GM23248 (cell line): ENCODE measurements at regions not wholly inside any gene's neighbourhood (a gene's known extent, or its start where the extent isn't known, plus 50 kb on each side); places are given as distances from the start of the nearest gene placed in this dataset.

Source experiments
- DNase-seq: peaks from one replicate; pipeline ENCODE4 v3.0.0-alpha.2; 2015
- H2AFZ ChIP-seq: fragments of 200-600 bp; sonication (generic); 2 replicates; pipeline ENCODE4 v1.6.1; 2016; ENCODE audit warnings: antibody characterized with exemption
- H3F3A ChIP-seq: fragments of 200-600 bp; sonication (generic); 2 replicates; pipeline ENCODE4 v1.6.1; 2016; ENCODE audit warnings: mild to moderate bottlenecking, antibody characterized with exemption, mixed run types; ENCODE audit not compliant: insufficient read depth
- H3K27ac ChIP-seq: fragments of 200-600 bp; sonication (generic); 2 replicates; pipeline ENCODE4 v1.5.1; 2016; ENCODE audit warnings: mild to moderate bottlenecking
- H3K27me3 ChIP-seq: fragments of 200-600 bp; sonication (generic); replicated peaks from 2 replicates; pipeline ENCODE4 v1.6.1; 2016; ENCODE audit warnings: mild to moderate bottlenecking; ENCODE audit not compliant: insufficient read depth
- H3K36me3 ChIP-seq: fragments of 200-600 bp; sonication (generic); 2 replicates; pipeline ENCODE4 v1.6.1; 2016; ENCODE audit warnings: low read depth, mild to moderate bottlenecking
- H3K4me1 ChIP-seq: fragments of 200-600 bp; sonication (generic); 2 replicates; pipeline ENCODE4 v1.6.1; 2016; ENCODE audit warnings: mild to moderate bottlenecking; ENCODE audit not compliant: insufficient read depth
- H3K4me2 ChIP-seq: fragments of 200-600 bp; sonication (generic); one replicate; pipeline ENCODE4 v1.6.1; 2016; ENCODE audit warnings: mild to moderate bottlenecking; ENCODE audit not compliant: unreplicated experiment
- H3K4me3 ChIP-seq: fragments of 200-600 bp; sonication (generic); 2 replicates; pipeline ENCODE4 v1.5.1; 2016; ENCODE audit warnings: mild to moderate bottlenecking
- H3K79me2 ChIP-seq: fragments of 200-600 bp; sonication (generic); 2 replicates; pipeline ENCODE4 v1.6.1; 2016; ENCODE audit warnings: mild to moderate bottlenecking; ENCODE audit not compliant: insufficient read depth
- H3K9ac ChIP-seq: fragments of 200-600 bp; sonication (generic); 2 replicates; pipeline ENCODE4 v1.6.1; 2016; ENCODE audit warnings: mild to moderate bottlenecking
- H3K9me2 ChIP-seq: fragments of 200-600 bp; sonication (generic); 2 replicates; pipeline ENCODE4 v1.6.1; 2016; ENCODE audit warnings: mixed run types, mild to moderate bottlenecking, moderate library complexity; ENCODE audit not compliant: insufficient read depth
- H3K9me3 ChIP-seq: fragments of 200-600 bp; sonication (generic); one replicate; pipeline ENCODE4 v1.6.1; 2017; ENCODE audit warnings: low read depth
- H4K20me1 ChIP-seq: fragments of 200-600 bp; sonication (generic); 2 replicates; pipeline ENCODE4 v1.6.0; 2016; ENCODE audit not compliant: insufficient read depth
- EZH2 ChIP-seq: fragments of 200-600 bp; sonication (generic); IDR thresholded peaks from 2 replicates; pipeline ENCODE4 v1.6.1; 2018; ENCODE audit warnings: antibody characterized with exemption, mild to moderate bottlenecking; ENCODE audit not compliant: insufficient read depth, poor library complexity, severe bottlenecking
- EZH2phosphoT487 ChIP-seq: fragments of 200-600 bp; sonication (generic); IDR thresholded peaks from 2 replicates; pipeline ENCODE4 v1.6.1; 2018; ENCODE audit warnings: antibody characterized with exemption, moderate library complexity, mild to moderate bottlenecking, low read depth; ENCODE audit not compliant: insufficient read depth
- WGBS, 2 experiments: methylation state at CpG; one replicate each; pipeline ENCODE4 v1.1.6; 2015 to 2017; ENCODE audit warnings: low lambda C conversion rate in 2 of 2, low coverage in 1 of 2; ENCODE audit errors: missing lambda C conversion rate in 2 of 2; 5-methylcytosine and 5-hydroxymethylcytosine counted together
- in situ Hi-C: fragments of 300-500 bp; cut with MboI; formaldehyde crosslinking; loops from 2 replicates; pipeline ENCODE4 v1.15.0; 2020

DNA sequence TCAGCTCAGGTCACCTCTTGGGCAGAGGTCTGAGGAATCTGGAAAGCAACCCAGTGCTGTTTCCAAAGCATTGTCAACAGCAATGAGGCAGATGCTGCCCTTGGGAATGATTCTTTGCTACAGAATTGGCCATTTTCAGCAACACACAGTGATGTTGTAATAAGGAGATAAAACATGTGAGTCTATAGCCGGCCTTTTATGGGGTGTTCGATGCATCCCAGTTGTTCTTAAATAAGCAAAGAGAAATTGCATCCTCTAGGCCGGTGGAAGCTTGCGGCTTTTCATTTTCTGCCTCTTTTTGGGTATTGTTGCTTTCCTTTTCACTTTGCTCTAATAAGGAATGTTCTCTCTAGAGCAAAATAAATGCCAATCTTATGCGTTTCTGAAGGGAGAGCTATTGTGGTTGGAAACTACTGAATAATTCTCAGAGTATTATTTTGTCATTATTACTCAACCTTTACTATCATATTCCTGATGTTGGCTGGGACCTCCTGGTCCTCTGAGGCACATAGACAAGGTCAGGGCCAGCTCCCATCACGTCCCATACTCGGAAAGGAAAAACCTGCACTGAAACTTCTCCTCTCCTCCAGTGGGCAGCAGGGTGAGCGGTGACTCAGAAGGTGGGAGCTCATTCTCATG is 214.2 kb downstream of the CDH26 start:
- Histone ChIP-seq H3K4me2 (no peak overlapping the region), H3K4me1 (no peaks in the 10 kb centered on the region), H3K27me3 (no peaks in the 10 kb centered on the region), H3F3A (no peaks in the 10 kb centered on the region), H3K79me2 (no peaks in the 10 kb centered on the region), H3K9me2 (no peaks in the 10 kb centered on the region), H3K27ac (no peak overlapping the region), H3K4me3 (no peak overlapping the region), H4K20me1 (no peaks in the 10 kb centered on the region), H3K36me3 (no peaks in the 10 kb centered on the region), H3K9ac (no peak overlapping the region), H3K9me3 (no peaks in the 10 kb centered on the region), H2AFZ (no peak overlapping the region)
- TF ChIP-seq EZH2, result no peak
- no peak for TF ChIP-seq EZH2phosphoT487
- in situ Hi-C loops, result no loop called here
- WGBS, 2 experiments, result 41 to 44% methylated on average over 8 of the region's 8 CpGs
- DNase-seq, result peak; percentile 22

GRCh38 chr20:60177080-60177479 is 218.9 kb downstream of the CDH26 start:
- Histone ChIP-seq H3K4me3 (no peak overlapping the region), H3K27me3 (no peaks in the 10 kb centered on the region), H2AFZ (no peak overlapping the region), H3K9me3 (no peaks in the 10 kb centered on the region), H4K20me1 (no peaks in the 10 kb centered on the region), H3K9me2 (no peaks in the 10 kb centered on the region), H3K27ac (no peak overlapping the region), H3K79me2 (no peaks in the 10 kb centered on the region), H3K36me3 (no peaks in the 10 kb centered on the region), H3F3A (no peaks in the 10 kb centered on the region), H3K4me1 (no peaks in the 10 kb centered on the region), H3K9ac (no peak overlapping the region), H3K4me2 (no peak overlapping the region)
- TF ChIP-seq EZH2phosphoT487 (no peak), EZH2 (no peak)
- in situ Hi-C loops, result no loop called here
- no peak for DNase-seq
- 41 to 47% methylated on average over 5 of the region's 5 CpGs for WGBS, 2 experiments

DNA sequence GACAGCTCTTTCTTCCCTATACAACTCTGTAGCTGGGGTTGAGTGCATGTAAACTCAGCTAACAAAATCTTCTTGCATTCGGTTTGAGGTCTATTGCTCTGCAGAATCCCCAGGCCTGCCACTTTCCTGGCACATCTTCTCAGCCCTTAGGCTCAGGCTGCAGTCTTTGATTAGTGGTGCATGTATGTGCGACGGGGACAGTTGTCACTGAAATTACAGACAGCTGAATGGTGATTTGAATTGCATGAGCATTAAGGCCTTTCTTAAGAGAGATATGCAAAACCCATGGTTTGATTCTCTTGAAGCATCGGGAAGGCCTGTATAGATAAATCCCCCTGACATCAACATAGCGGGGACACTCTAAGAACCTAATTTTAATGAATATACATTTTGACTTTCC is 222.8 kb downstream of the CDH26 start:
- no peak overlapping the region for H3K4me2 ChIP-seq
- H3K27ac ChIP-seq, result no peak overlapping the region
- no peak for DNase-seq
- no peak overlapping the region for H3K9ac ChIP-seq
- no peaks in the 10 kb centered on the region for H3F3A ChIP-seq
- H3K36me3 ChIP-seq, result no peaks in the 10 kb centered on the region
- no peaks in the 10 kb centered on the region for H3K27me3 ChIP-seq
- H2AFZ ChIP-seq, result no peak overlapping the region
- no peaks in the 10 kb centered on the region for H3K79me2 ChIP-seq
- H3K9me3 ChIP-seq, result no peaks in the 10 kb centered on the region
- no peaks in the 10 kb centered on the region for H4K20me1 ChIP-seq
- TF ChIP-seq EZH2, result no peak
- no peak for TF ChIP-seq EZH2phosphoT487
- H3K4me3 ChIP-seq, result no peak overlapping the region
- H3K9me2 ChIP-seq, result no peaks in the 10 kb centered on the region
- in situ Hi-C loops, result no loop called here
- WGBS, 2 experiments, result 59 to 60% methylated on average over 5 of the region's 5 CpGs
- H3K4me1 ChIP-seq, result no peaks in the 10 kb centered on the region

- no peaks in the 10 kb centered on the region for H4K20me1 ChIP-seq
- DNase-seq, result no peak
- TF ChIP-seq EZH2 (no peak), EZH2phosphoT487 (no peak)
- no peaks in the 10 kb centered on the region for H3K9me2 ChIP-seq
- no peak overlapping the region for H3K9ac ChIP-seq
- H3K4me2 ChIP-seq, result no peak overlapping the region
- WGBS, 2 experiments, result 35 to 55% methylated on average over 4 of the region's 4 CpGs
- H3K79me2 ChIP-seq, result no peaks in the 10 kb centered on the region
- no peaks in the 10 kb centered on the region for H3K9me3 ChIP-seq
- no peak overlapping the region for H2AFZ ChIP-seq
- H3K27me3 ChIP-seq, result no peaks in the 10 kb centered on the region
- H3K36me3 ChIP-seq, result no peaks in the 10 kb centered on the region
- no peaks in the 10 kb centered on the region for H3F3A ChIP-seq
- in situ Hi-C loops, result no loop called here
- H3K4me1 ChIP-seq, result no peaks in the 10 kb centered on the region
- no peak overlapping the region for H3K27ac ChIP-seq
- H3K4me3 ChIP-seq, result no peak overlapping the region
These were observed 228.2 kb downstream of the CDH26 start for GRCh38 chr20:60186412-60186811.

- no peak overlapping the region for H3K4me2 ChIP-seq
- TF ChIP-seq EZH2 (no peak), EZH2phosphoT487 (no peak)
- H4K20me1 ChIP-seq, result no peaks in the 10 kb centered on the region
- no peaks in the 10 kb centered on the region for H3K27me3 ChIP-seq
- in situ Hi-C loops, result no loop called here
- H3K9me3 ChIP-seq, result no peaks in the 10 kb centered on the region
- no peak overlapping the region for H3K27ac ChIP-seq
- H3K9ac ChIP-seq, result no peak overlapping the region
- no peaks in the 10 kb centered on the region for H3K79me2 ChIP-seq
- H3K4me3 ChIP-seq, result no peak overlapping the region
- H3K9me2 ChIP-seq, result no peaks in the 10 kb centered on the region
- H3K36me3 ChIP-seq, result no peaks in the 10 kb centered on the region
- H3K4me1 ChIP-seq, result no peaks in the 10 kb centered on the region
- H3F3A ChIP-seq, result peaks cover 3% of the 10 kb centered on the region; the same call in 1 of the 2 replicates
- DNase-seq, result no peak
- no peak overlapping the region for H2AFZ ChIP-seq
These were observed 229.5 kb downstream of the CDH26 start for GRCh38 chr20:60187683-60188082.
